GM18505 (cell line): ENCODE measurements at regions not wholly inside any gene's neighbourhood (a gene's known extent, or its start where the extent isn't known, plus 50 kb on each side); places are given as distances from the start of the nearest gene placed in this dataset.

ENCODE experiments used
- ATAC-seq: cut with Tn5 transposase; IDR thresholded peaks from one replicate; pipeline ENCODE4 v1.9.1; 2021; ENCODE audit not compliant: unreplicated experiment
- POLR2A ChIP-seq: IDR thresholded peaks from 4 replicates; pipeline ENCODE4 v1.6.1; 2011; ENCODE audit warnings: borderline replicate concordance; ENCODE audit not compliant: insufficient read depth, insufficient read length; ENCODE audit errors: extremely low read depth

DNA sequence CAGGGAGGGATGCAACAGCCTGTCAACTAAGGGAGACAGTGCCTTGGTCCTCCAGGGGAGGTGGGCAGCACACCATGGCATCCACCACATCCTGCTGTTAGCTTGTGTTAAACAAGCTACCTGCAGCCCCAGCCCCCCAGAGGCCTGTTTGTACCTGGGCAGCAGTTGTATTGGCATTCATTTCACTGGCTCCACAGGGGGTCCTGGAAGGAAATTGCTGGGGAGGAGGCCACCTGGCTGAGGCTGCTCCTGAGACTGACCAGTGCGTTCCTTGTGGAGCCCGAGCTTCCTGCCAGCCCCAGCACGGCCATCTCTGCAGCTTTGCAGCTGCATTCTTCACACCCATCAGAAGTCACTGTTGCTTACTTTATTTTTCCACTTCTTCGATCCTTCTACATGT lies 479.9 kb downstream of the INSC start:
- no peak for TF ChIP-seq POLR2A
- ATAC-seq: no peak

- no peak for ATAC-seq
- no peak for TF ChIP-seq POLR2A
These were observed 484.7 kb downstream of the INSC start for GRCh38 chr11:15599376-15599775.

GRCh38 chr11:15602047-15602446 lies 487.3 kb downstream of the INSC start:
- ATAC-seq: no peak
- TF ChIP-seq POLR2A: no peak

DNA sequence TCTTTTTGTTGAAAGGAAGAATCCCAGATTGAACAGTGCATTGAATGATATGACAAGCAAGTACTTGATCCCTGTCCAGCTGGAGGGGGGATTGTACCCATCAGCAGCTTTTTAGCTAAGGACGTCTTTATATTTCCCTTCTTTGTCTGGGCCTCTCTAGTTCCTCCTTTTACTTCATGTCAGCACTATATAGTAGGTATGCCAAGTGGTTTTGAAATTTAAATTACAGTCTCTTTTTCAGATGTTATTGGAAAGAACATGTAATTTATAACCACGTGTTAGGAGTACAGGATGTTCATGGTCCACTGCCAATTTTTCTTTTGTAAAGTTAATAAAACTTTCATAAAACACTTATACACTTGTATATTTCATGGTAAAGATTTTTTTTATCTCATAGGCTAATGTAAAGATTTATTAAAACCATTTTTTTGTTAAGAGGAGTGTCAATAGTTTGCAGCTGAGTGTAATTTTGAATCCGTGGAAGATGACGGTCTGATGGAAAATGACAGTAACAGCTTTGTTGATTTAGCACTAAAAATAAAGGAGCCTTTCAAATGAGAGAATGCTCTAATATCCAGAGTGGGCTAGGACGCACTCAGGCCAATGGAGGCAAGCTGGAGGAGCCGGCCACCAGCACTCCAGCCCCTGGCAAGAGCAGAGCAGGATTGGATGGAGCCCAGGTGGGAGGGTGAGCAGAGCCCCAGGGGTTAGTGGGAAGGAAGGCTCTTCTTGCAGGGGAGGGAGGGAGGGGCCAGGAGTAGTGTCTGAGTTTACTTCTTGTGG lies 488.3 kb downstream of the INSC start:
- ATAC-seq: no peak
- no peak for TF ChIP-seq POLR2A

DNA sequence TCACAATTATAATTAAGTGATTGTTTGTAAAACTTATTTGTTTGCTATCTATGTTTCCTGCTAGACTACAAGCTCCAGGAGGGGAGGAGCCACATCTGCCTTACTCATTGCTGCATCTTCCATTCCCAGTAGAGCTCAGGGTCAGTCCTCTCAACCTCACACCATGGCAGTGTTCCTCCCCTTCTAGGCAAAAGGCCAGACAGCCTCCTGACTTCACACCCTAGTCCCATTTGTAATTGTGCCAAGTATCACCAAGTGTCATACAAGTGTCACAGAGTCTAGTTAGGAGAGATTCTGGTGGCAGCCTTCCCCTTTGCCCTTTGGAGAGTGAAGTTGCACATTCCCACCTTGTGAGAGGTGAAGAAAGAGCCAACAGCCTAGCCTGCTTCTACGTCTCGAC lies 490.4 kb downstream of the INSC start:
- no peak for ATAC-seq
- no peak for TF ChIP-seq POLR2A

DNA sequence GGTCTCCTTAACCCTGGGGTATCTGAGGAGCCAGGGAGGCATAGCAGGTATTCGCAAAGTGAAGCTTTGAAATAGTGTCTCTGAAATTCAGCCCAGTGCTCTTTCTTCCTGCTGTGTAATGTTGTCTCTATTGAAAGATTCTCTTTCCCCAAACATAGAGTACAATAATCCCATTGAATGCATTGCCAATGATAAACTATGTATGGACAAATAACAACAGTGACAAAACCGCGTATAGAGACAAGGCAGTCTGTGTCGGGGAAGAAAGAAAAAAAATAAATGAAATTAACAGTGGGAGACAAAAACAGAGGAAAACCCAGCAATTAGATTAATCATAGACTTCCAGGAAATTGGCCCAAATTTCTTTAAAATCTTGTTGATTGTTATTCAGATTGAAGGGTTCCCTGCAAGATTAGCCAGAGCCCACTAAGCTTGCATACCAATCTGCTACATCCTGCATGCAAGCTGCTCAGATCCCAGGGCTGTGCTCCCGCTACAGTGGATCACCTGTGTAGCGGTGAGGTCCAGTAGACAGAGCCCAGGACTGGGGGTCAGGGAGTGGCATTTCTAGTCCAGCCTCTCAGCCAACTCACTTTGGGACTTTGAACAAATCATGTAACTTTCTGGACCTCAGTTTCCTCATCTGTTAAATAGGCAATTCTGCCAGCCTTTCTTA lies 492.8 kb downstream of the INSC start:
- no peak for ATAC-seq
- TF ChIP-seq POLR2A: no peak

GRCh38 chr11:15609445-15609844 lies 494.7 kb downstream of the INSC start:
- TF ChIP-seq POLR2A: no peak
- ATAC-seq: no peak

DNA sequence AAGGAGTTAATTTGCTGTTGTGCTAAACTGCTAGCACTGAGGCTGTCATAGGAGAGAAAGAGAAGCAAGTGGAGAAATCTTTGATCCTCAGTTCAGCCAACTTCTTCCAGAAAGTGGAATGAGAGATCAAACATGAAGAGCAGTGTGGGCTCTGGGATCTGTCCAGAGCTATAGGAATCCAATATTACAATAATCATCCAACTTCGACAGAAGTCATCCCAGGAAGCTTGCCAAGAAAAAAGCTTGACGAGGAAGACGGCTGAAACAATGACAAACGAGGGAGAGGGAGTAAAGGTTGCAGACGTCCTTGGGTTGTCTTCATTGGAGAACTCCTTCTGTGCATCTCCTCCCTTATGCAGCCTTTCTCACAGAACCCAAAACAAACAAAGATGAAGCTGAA lies 496.2 kb downstream of the INSC start:
- TF ChIP-seq POLR2A: no peak
- ATAC-seq: no peak

DNA sequence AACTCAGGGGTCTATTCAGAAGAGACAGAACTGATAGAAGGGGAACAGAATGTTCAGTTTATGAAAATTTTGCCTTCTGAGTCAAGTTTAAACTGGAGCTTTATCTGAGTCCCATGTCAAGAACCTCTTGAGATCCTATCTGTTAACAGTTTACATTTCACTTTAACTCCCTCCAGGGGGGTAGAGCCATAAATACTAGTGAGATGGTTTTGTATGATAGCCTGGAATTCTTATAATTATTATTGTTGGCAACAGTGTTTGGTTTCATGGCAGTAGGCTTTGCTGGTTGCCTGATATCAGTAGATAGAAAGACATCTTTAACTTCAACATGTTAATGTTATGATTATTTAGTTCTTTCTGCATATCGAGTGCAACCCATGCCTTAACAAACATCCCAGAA lies 498.5 kb downstream of the INSC start:
- ATAC-seq: no peak
- TF ChIP-seq POLR2A: no peak

GRCh38 chr11:15613789-15614188 lies 499.1 kb downstream of the INSC start:
- ATAC-seq: no peak
- no peak for TF ChIP-seq POLR2A

GRCh38 chr11:15615398-15616096 lies 500.8 kb downstream of the INSC start:
- no peak for TF ChIP-seq POLR2A
- ATAC-seq: no peak

- no peak for ATAC-seq
- TF ChIP-seq POLR2A: no peak
These were observed 501.7 kb downstream of the INSC start for GRCh38 chr11:15616130-15617105.

GRCh38 chr11:15617126-15617525 lies 502.4 kb downstream of the INSC start:
- ATAC-seq: no peak
- TF ChIP-seq POLR2A: no peak
